SK-N-SH (cell line): ENCODE measurements at regions not wholly inside any gene's neighbourhood (a gene's known extent, or its start where the extent isn't known, plus 50 kb on each side); places are given as distances from the start of the nearest gene placed in this dataset.

Experiments
- CTCF ChIA-PET: fragments of 300-600, 350-600 bp; formaldehyde crosslinking; extraction: SDS; loops from one replicate; lab custom pipeline; 2021; lab: Yijun Ruan, JAX
- POLR2A ChIA-PET: fragments of 350-600 bp; sonication (Branson Sonifier 250); formaldehyde crosslinking; extraction: SDS; loops from one replicate; lab custom pipeline; 2020; ENCODE audit warnings: antibody characterized with exemption, inconsistent platforms; lab: Yijun Ruan, JAX
- DNase-seq: peaks from one replicate; pipeline ENCODE4 v3.0.0; 2012
- H2AFZ ChIP-seq: fragments of 200-600 bp; sonication (generic); 2 replicates; pipeline ENCODE4 v1.8.1; 2016; ENCODE audit warnings: antibody characterized with exemption, mild to moderate bottlenecking, low read depth
- H3F3A ChIP-seq: fragments of 200-600 bp; sonication (generic); replicated peaks from 2 replicates; pipeline ENCODE3; 2016; ENCODE audit warnings: antibody characterized with exemption, mild to moderate bottlenecking; ENCODE audit not compliant: insufficient read depth
- H3K27ac ChIP-seq, 2 experiments: fragments of 200-500 bp in 1 of 2; fragments of 200-600 bp in 1 of 2; sonication (Bioruptor generic) in 1 of 2; sonication (generic), shearing (Covaris generic) in 1 of 2; 2 replicates each; pipeline versions ENCODE4 v1.5.1 to v1.6.1; 2014 to 2016; ENCODE audit warnings: low read depth in 2 of 2, inconsistent platforms in 1 of 2, low read length in 1 of 2, mild to moderate bottlenecking in 1 of 2, mixed read lengths in 1 of 2
- H3K27me3 ChIP-seq: fragments of 200-600 bp; sonication (generic), shearing (Covaris generic); 2 replicates; pipeline ENCODE4 v1.6.1; 2016; ENCODE audit warnings: mixed run types; ENCODE audit not compliant: insufficient read depth
- H3K36me3 ChIP-seq, 2 experiments: fragments of 200-500 bp in 1 of 2; fragments of 200-600 bp in 1 of 2; sonication (Bioruptor generic) in 1 of 2; sonication (generic) in 1 of 2; replicated peaks in 1 of 2; 2 replicates each; pipeline versions ENCODE3 to v1.5.1; 2014 to 2016; ENCODE audit warnings: low read length in 1 of 2, mild to moderate bottlenecking in 1 of 2; ENCODE audit not compliant: insufficient read depth in 2 of 2, control insufficient read depth in 1 of 2
- H3K4me1 ChIP-seq, 2 experiments: fragments of 200-500 bp in 1 of 2; fragments of 200-600 bp in 1 of 2; sonication (Bioruptor generic) in 1 of 2; sonication (generic), shearing (Covaris generic) in 1 of 2; 2 replicates each; pipeline versions ENCODE4 v1.5.1 to v1.6.1; 2014 to 2016; ENCODE audit warnings: low read depth in 1 of 2, low read length in 1 of 2, mixed run types in 1 of 2; ENCODE audit not compliant: insufficient read depth in 2 of 2, control insufficient read depth in 1 of 2
- H3K4me2 ChIP-seq: fragments of 200-600 bp; sonication (generic), shearing (Covaris generic); 2 replicates; pipeline ENCODE4 v1.6.1; 2017; ENCODE audit warnings: mixed run types
- H3K4me3 ChIP-seq, 2 experiments: fragments of 200-500 bp in 1 of 2; fragments of 200-600 bp in 1 of 2; sonication (Bioruptor generic) in 1 of 2; sonication (generic), shearing (Covaris generic) in 1 of 2; 2 replicates each; pipeline versions ENCODE4 v1.5.1 to v1.8.1; 2014 to 2016; ENCODE audit warnings: low read depth in 2 of 2, inconsistent platforms in 1 of 2, low read length in 1 of 2, mild to moderate bottlenecking in 1 of 2, mixed read lengths in 1 of 2, moderate library complexity in 1 of 2
- H3K79me2 ChIP-seq: fragments of 200-600 bp; sonication (generic); 2 replicates; pipeline ENCODE4 v1.8.1; 2017; ENCODE audit warnings: mild to moderate bottlenecking; ENCODE audit not compliant: insufficient read depth
- H3K9ac ChIP-seq: fragments of 200-600 bp; sonication (generic); 2 replicates; pipeline ENCODE4 v1.6.1; 2017; ENCODE audit warnings: mixed run types
- H3K9me2 ChIP-seq: fragments of 200-600 bp; sonication (generic); 2 replicates; pipeline ENCODE4 v1.6.1; 2017; ENCODE audit warnings: mixed run types
- H3K9me3 ChIP-seq: fragments of 200-600 bp; sonication (generic); 2 replicates; pipeline ENCODE4 v1.6.1; 2017; ENCODE audit warnings: mixed run types, mild to moderate bottlenecking, moderate library complexity
- H4K20me1 ChIP-seq: fragments of 200-600 bp; sonication (generic); 2 replicates; pipeline ENCODE4 v1.6.1; 2017; ENCODE audit warnings: mild to moderate bottlenecking, mixed run types; ENCODE audit not compliant: insufficient read depth
- CTCF ChIP-seq: fragments of 200-600 bp; sonication (generic); IDR thresholded peaks from 2 replicates; pipeline ENCODE4 v1.6.1; 2017; ENCODE audit warnings: antibody characterized with exemption, mild to moderate bottlenecking, moderate library complexity
- ELF1 ChIP-seq: IDR thresholded peaks from 2 replicates; pipeline ENCODE4 v1.4.0; 2012
- EP300 ChIP-seq, 2 experiments: IDR thresholded peaks; 2 replicates each; pipeline versions ENCODE4 v1.4.0 to v1.6.1; 2012; ENCODE audit warnings: borderline replicate concordance in 1 of 2, low read depth in 1 of 2, low read length in 1 of 2
- FOSL2 ChIP-seq: IDR thresholded peaks from 2 replicates; pipeline ENCODE4 v1.4.0; 2012; ENCODE audit warnings: low read depth, mild to moderate bottlenecking, moderate library complexity, borderline replicate concordance
- FOXJ3 ChIP-seq: sonication (generic); formaldehyde crosslinking; IDR thresholded peaks from 2 replicates; pipeline ENCODE4 v1.5.1; 2020; ENCODE audit warnings: mild to moderate bottlenecking, missing genetic modification reagents
- FOXM1 ChIP-seq: IDR thresholded peaks from 2 replicates; pipeline ENCODE4 v1.4.0; 2012; ENCODE audit warnings: low read depth, mild to moderate bottlenecking
- JUND ChIP-seq: IDR thresholded peaks from 2 replicates; pipeline ENCODE4 v1.4.0; 2012
- MAX ChIP-seq: IDR thresholded peaks from 2 replicates; pipeline ENCODE4 v1.4.0; 2012; ENCODE audit warnings: low read depth
- MEF2A ChIP-seq: IDR thresholded peaks from 2 replicates; pipeline ENCODE4 v1.4.0; 2012; ENCODE audit warnings: low read depth, borderline replicate concordance
- POLR2AphosphoS5 ChIP-seq: IDR thresholded peaks from 2 replicates; pipeline ENCODE4 v1.6.1; 2012; ENCODE audit warnings: low read depth, low read length
- RAD21 ChIP-seq: IDR thresholded peaks from 2 replicates; pipeline ENCODE4 v1.6.1; 2012; ENCODE audit warnings: mild to moderate bottlenecking, low read length
- RCOR1 ChIP-seq: fragments of 150-350 bp; IDR thresholded peaks from 2 replicates; pipeline ENCODE4 v1.6.1; 2017; ENCODE audit warnings: antibody characterized with exemption, low read length
- RXRA ChIP-seq: IDR thresholded peaks from 2 replicates; pipeline ENCODE4 v1.4.0; 2012; ENCODE audit warnings: low read depth, mild to moderate bottlenecking, borderline replicate concordance
- SIN3A ChIP-seq: IDR thresholded peaks from 2 replicates; pipeline ENCODE4 v1.6.1; 2012; ENCODE audit warnings: low read depth, mild to moderate bottlenecking, low read length, moderate library complexity, borderline replicate concordance
- SMC3 ChIP-seq: IDR thresholded peaks from 2 replicates; pipeline ENCODE4 v1.6.1; 2012; ENCODE audit warnings: low read depth, low read length, improper control_type of control experiment
- TCF12 ChIP-seq: IDR thresholded peaks from 2 replicates; pipeline ENCODE4 v1.4.0; 2012
- TEAD4 ChIP-seq: IDR thresholded peaks from 2 replicates; pipeline ENCODE4 v1.4.0; 2012; ENCODE audit warnings: mild to moderate bottlenecking, borderline replicate concordance; ENCODE audit not compliant: insufficient read depth
- USF2 ChIP-seq: fragments of 150-350 bp; IDR thresholded peaks from 2 replicates; pipeline ENCODE4 v1.6.1; 2017; ENCODE audit warnings: antibody characterized with exemption, low read length, low read depth, borderline replicate concordance
- YY1 ChIP-seq: IDR thresholded peaks from 2 replicates; pipeline ENCODE4 v1.4.0; 2012; ENCODE audit warnings: low read depth, mild to moderate bottlenecking
- ZBTB33 ChIP-seq: IDR thresholded peaks from 2 replicates; pipeline ENCODE4 v1.4.0; 2012; ENCODE audit warnings: low read depth, borderline replicate concordance
- WGBS: methylation state at CpG from one replicate; pipeline ENCODE4 v1.1.6; 2017; ENCODE audit warnings: low lambda C conversion rate; 5-methylcytosine and 5-hydroxymethylcytosine counted together

GRCh38 chr10:29217292-29217738 is 71.6 kb upstream of the LYZL1 start:
- no peak for TF ChIP-seq FOXJ3 (CRISPR knock-in tag)
- TF ChIP-seq FOXM1: no peak
- TF ChIP-seq RCOR1: no peak
- no peak for TF ChIP-seq RAD21
- no peak for TF ChIP-seq USF2
- TF ChIP-seq TCF12: no peak
- TF ChIP-seq MAX: no peak
- no peak for TF ChIP-seq SIN3A
- TF ChIP-seq EP300 (IDR thresholded peaks at IDR 0.05; ENCODE audit: borderline replicate concordance in 1 of 2, low read depth in 1 of 2, low read length in 1 of 2): no peak
- Histone ChIP-seq H3K27me3 (no peaks in the 10 kb centered on the region; the same call in 1 of the 2 replicates), H2AFZ (no peak overlapping the region), H3K9me2 (no peaks in the 10 kb centered on the region), H3K79me2 (no peaks in the 10 kb centered on the region), H3F3A (no peaks in the 10 kb centered on the region), H3K4me3 (no peak overlapping the region), H3K4me2 (no peak overlapping the region), H4K20me1 (no peaks in the 10 kb centered on the region), H3K9me3 (no peaks in the 10 kb centered on the region), H3K9ac (no peak overlapping the region), H3K27ac (no peak overlapping the region), H3K4me1 (peaks cover 0 to 2% of the 10 kb centered on the region in 2 experiments; a peak in 1 of 4 replicates), H3K36me3 (no peaks in the 10 kb centered on the region)
- WGBS: 73% methylated on average over 6 of the region's 6 CpGs
- ChIA-PET CTCF (interaction anchor here (1.2 kb wide), 1 partner anchor 23 kb away, joined by 3 read pairs; no protein-coding TSS in a partner anchor), POLR2A (no interaction called here)
- no peak for DNase-seq

- no peaks in the 10 kb centered on the region for H3K4me1 ChIP-seq
- H4K20me1 ChIP-seq: no peaks in the 10 kb centered on the region
- ChIA-PET CTCF (interaction anchor here (1.4 to 1.7 kb wide), 3 partner anchors 13 to 81 kb away, joined by 4 to 5 read pairs (median 5); no protein-coding TSS in a partner anchor), POLR2A (no interaction called here)
- TF ChIP-seq JUND (no peak), YY1 (no peak), MEF2A (no peak), TEAD4 (no peak), ELF1 (no peak), SMC3 (no peak), ZBTB33 (no peak), CTCF (no peak), FOSL2 (no peak), RXRA (no peak), POLR2AphosphoS5 (no peak)
- no peaks in the 10 kb centered on the region for H3F3A ChIP-seq
- no peak overlapping the region for H3K4me3 ChIP-seq
- H3K9ac ChIP-seq: no peak overlapping the region
- H3K27me3 ChIP-seq: no peaks in the 10 kb centered on the region; the same call in 1 of the 2 replicates
- no peak overlapping the region for H3K27ac ChIP-seq
- 65% methylated on average over 4 of the region's 4 CpGs for WGBS
- no peaks in the 10 kb centered on the region for H3K9me2 ChIP-seq
- no peaks in the 10 kb centered on the region for H3K79me2 ChIP-seq
- H2AFZ ChIP-seq: no peak overlapping the region
- H3K4me2 ChIP-seq: no peak overlapping the region
- no peaks in the 10 kb centered on the region for H3K36me3 ChIP-seq
- DNase-seq: no peak
- H3K9me3 ChIP-seq: no peaks in the 10 kb centered on the region
Measured at GRCh38 chr10:29223326-29223725, 65.5 kb upstream of the LYZL1 start.
